ENCODE measurements at regions not wholly inside any gene's neighbourhood (a gene's known extent, or its start where the extent isn't known, plus 50 kb on each side); places are given as distances from the start of the nearest gene placed in this dataset.

- TF ChIP-seq POLR2A (IDR thresholded peaks at IDR 0.05) = no peak
- no peak for TF ChIP-seq CTCF (IDR thresholded peaks at IDR 0.05)
These were observed 1400.8 kb upstream of the TENM4 start for GRCh38 chr11:80841675-80842074.

All from adrenal gland (tissue), 5 donors.